PC-3 (cell line): ENCODE measurements at regions not wholly inside any gene's neighbourhood (a gene's known extent, or its start where the extent isn't known, plus 50 kb on each side); places are given as distances from the start of the nearest gene placed in this dataset.

Experiments
- CTCF ChIP-seq: fragments of 300-600 bp; sonication (generic); conservative IDR thresholded peaks from 2 replicates; pipeline ENCODE4 v1.5.1; 2017; ENCODE audit warnings: antibody characterized with exemption, low read depth, mild to moderate bottlenecking, low read length
- EZH2 ChIP-seq: fragments of 300-600 bp; sonication (generic); IDR thresholded peaks from one replicate; pipeline ENCODE4 v1.6.1; 2017; ENCODE audit warnings: antibody characterized with exemption, mild to moderate bottlenecking, low read length; ENCODE audit not compliant: unreplicated experiment

GRCh38 chr12:113552760-113553159 is 81.1 kb upstream of the LHX5 start:
- TF ChIP-seq CTCF, result no peak
- no peak for TF ChIP-seq EZH2
